ENCODE measurements at regions not wholly inside any gene's neighbourhood (a gene's known extent, or its start where the extent isn't known, plus 50 kb on each side); places are given as distances from the start of the nearest gene placed in this dataset.

DNA sequence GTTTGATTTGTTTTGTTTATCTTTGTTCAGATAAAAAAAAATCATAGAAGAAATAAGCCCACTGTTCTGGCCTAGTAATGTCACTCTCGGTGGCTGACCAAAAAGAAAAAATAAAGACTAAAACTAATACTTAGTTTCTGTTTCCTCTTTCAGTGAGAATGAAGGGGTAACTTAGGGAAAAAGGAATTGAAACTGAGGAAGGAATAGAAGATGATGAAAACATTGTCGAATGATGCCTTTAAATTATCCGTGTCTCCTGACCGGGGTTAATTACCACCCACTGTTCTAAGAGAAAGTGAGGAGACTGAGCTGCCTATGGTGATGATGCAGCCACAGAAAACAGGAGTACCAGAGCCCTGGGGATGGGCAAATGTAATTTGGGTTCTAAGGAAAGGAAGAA is 73.1 kb downstream of the PTCHD4 start (continued):
- TF ChIP-seq, protein P1, sequence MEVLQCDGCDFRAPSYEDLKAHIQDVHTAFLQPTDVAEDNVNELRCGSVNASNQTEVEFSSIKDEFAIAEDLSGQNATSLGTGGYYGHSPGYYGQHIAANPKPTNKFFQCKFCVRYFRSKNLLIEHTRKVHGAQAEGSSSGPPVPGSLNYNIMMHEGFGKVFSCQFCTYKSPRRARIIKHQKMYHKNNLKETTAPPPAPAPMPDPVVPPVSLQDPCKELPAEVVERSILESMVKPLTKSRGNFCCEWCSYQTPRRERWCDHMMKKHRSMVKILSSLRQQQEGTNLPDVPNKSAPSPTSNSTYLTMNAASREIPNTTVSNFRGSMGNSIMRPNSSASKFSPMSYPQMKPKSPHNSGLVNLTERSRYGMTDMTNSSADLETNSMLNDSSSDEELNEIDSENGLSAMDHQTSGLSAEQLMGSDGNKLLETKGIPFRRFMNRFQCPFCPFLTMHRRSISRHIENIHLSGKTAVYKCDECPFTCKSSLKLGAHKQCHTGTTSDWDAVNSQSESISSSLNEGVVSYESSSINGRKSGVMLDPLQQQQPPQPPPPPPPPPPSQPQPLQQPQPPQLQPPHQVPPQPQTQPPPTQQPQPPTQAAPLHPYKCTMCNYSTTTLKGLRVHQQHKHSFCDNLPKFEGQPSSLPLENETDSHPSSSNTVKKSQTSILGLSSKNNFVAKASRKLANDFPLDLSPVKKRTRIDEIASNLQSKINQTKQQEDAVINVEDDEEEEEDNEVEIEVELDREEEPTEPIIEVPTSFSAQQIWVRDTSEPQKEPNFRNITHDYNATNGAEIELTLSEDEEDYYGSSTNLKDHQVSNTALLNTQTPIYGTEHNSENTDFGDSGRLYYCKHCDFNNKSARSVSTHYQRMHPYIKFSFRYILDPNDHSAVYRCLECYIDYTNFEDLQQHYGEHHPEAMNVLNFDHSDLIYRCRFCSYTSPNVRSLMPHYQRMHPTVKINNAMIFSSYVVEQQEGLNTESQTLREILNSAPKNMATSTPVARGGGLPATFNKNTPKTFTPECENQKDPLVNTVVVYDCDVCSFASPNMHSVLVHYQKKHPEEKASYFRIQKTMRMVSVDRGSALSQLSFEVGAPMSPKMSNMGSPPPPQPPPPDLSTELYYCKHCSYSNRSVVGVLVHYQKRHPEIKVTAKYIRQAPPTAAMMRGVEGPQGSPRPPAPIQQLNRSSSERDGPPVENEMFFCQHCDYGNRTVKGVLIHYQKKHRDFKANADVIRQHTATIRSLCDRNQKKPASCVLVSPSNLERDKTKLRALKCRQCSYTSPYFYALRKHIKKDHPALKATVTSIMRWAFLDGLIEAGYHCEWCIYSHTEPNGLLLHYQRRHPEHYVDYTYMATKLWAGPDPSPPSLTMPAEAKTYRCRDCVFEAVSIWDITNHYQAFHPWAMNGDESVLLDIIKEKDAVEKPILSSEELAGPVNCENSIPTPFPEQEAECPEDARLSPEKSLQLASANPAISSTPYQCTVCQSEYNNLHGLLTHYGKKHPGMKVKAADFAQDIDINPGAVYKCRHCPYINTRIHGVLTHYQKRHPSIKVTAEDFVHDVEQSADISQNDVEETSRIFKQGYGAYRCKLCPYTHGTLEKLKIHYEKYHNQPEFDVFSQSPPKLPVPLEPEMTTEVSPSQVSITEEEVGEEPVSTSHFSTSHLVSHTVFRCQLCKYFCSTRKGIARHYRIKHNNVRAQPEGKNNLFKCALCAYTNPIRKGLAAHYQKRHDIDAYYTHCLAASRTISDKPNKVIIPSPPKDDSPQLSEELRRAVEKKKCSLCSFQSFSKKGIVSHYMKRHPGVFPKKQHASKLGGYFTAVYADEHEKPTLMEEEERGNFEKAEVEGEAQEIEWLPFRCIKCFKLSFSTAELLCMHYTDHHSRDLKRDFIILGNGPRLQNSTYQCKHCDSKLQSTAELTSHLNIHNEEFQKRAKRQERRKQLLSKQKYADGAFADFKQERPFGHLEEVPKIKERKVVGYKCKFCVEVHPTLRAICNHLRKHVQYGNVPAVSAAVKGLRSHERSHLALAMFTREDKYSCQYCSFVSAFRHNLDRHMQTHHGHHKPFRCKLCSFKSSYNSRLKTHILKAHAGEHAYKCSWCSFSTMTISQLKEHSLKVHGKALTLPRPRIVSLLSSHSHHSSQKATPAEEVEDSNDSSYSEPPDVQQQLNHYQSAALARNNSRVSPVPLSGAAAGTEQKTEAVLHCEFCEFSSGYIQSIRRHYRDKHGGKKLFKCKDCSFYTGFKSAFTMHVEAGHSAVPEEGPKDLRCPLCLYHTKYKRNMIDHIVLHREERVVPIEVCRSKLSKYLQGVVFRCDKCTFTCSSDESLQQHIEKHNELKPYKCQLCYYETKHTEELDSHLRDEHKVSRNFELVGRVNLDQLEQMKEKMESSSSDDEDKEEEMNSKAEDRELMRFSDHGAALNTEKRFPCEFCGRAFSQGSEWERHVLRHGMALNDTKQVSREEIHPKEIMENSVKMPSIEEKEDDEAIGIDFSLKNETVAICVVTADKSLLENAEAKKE (CRISPR knock-in tag; IDR thresholded peaks at IDR 0.05): no peak
- TF ChIP-seq JUNB (IDR thresholded peaks at IDR 0.05; ENCODE audit: unreplicated experiment) (no peak), ZNF114 (CRISPR knock-in tag; IDR thresholded peaks at IDR 0.05) (no peak), CREB1 (CRISPR knock-in tag; IDR thresholded peaks at IDR 0.05; ENCODE audit: low read depth) (no peak), EZH2 (IDR thresholded peaks at IDR 0.05; ENCODE audit: low read depth, unreplicated experiment) (no peak), NANOG (IDR thresholded peaks at IDR 0.05; ENCODE audit: borderline replicate concordance) (no peak), EZH2phosphoT487 (IDR thresholded peaks at IDR 0.05; ENCODE audit: unreplicated experiment) (no peak)
- TF ChIP-seq, protein P2, sequence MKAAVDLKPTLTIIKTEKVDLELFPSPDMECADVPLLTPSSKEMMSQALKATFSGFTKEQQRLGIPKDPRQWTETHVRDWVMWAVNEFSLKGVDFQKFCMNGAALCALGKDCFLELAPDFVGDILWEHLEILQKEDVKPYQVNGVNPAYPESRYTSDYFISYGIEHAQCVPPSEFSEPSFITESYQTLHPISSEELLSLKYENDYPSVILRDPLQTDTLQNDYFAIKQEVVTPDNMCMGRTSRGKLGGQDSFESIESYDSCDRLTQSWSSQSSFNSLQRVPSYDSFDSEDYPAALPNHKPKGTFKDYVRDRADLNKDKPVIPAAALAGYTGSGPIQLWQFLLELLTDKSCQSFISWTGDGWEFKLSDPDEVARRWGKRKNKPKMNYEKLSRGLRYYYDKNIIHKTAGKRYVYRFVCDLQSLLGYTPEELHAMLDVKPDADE (IDR thresholded peaks at IDR 0.05): no peak

DNA sequence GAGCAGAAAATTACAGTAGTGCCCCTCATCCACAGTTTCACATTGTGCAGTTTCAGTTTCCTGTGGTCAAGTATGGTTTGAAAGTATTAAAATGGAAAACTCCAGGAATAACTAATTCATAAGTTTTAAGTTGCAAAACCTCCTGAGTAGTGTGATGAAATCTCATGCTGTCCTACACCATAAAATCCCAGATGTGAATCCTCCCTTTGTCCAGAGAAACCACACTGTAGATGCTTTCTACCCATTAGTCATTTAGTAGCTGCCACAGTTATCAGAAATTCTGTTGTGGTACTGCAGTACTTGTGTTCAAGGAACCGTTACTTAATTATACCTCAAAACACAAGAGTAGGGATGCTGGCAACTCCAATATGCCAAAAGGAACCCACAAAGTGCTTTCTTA is 74.7 kb downstream of the PTCHD4 start:
- no peak for TF ChIP-seq POLR2AphosphoS5 (IDR thresholded peaks at IDR 0.05; ENCODE audit: low read depth)
- TF ChIP-seq, protein P1 (CRISPR knock-in tag; IDR thresholded peaks at IDR 0.05): no peak
- no peaks in the 10 kb centered on the region for H3K4me1 ChIP-seq (ENCODE audit: insufficient read depth)
- H4K20me1 ChIP-seq (replicated peaks; ENCODE audit: insufficient read depth): no peaks in the 10 kb centered on the region
- H3K79me2 ChIP-seq (replicated peaks; ENCODE audit: insufficient read depth): no peaks in the 10 kb centered on the region
- no peak overlapping the region for H3K27ac Mint-ChIP-seq
- H2AFZ ChIP-seq: no peak overlapping the region
- H3K36me3 ChIP-seq (ENCODE audit: insufficient read depth): no peaks in the 10 kb centered on the region
- no peaks in the 10 kb centered on the region for H3K9me2 ChIP-seq (ENCODE audit: insufficient read depth)
- no peak for ATAC-seq
- H3K4me3 Mint-ChIP-seq: no peak overlapping the region
- no peak overlapping the region for H3K4me3 ChIP-seq
- no peaks in the 10 kb centered on the region for H3K36me3 Mint-ChIP-seq (ENCODE audit: low read depth)
- no peaks in the 10 kb centered on the region for H3K27me3 Mint-ChIP-seq (ENCODE audit: insufficient read depth, low read depth, poor library complexity)
- H3K4me2 ChIP-seq: no peak overlapping the region
- no peaks in the 10 kb centered on the region for H3F3A ChIP-seq (replicated peaks; ENCODE audit: low read depth)
- no peak overlapping the region for H3K27ac ChIP-seq (ENCODE audit: low read depth)
- no peak for DNase-seq (ENCODE audit: low spot score)
- no peaks in the 10 kb centered on the region for H3K27me3 ChIP-seq (ENCODE audit: insufficient read depth)
- H3K9me3 Mint-ChIP-seq: no peaks in the 10 kb centered on the region; the same call in 2 of the 3 replicates
- H3K4me1 Mint-ChIP-seq: no peaks in the 10 kb centered on the region; the same call in 2 of the 3 replicates

Data from GM23338 (cell line).